GM21723 (cell line): ENCODE measurements at regions not wholly inside any gene's neighbourhood (a gene's known extent, or its start where the extent isn't known, plus 50 kb on each side); places are given as distances from the start of the nearest gene placed in this dataset.
"Not testable (repeated sequence)": the region's sequence is repeated elsewhere in the genome, so short reads cannot be mapped to it uniquely, and the experiment has no call there.

ENCODE experiments used
- ATAC-seq: cut with Tn5 transposase; IDR thresholded peaks from one replicate; pipeline ENCODE4 v1.9.1; 2021; ENCODE audit warnings: mild to moderate bottlenecking, moderate library complexity; ENCODE audit not compliant: unreplicated experiment

GRCh38 chr5:152184266-152184665, 220.8 kb downstream of the NMUR2 start:
- ATAC-seq = no peak

GRCh38 chr5:152181461-152181860, 223.6 kb downstream of the NMUR2 start:
- ATAC-seq = no peak

- no peak for ATAC-seq
Measured at GRCh38 chr5:152178350-152178699, 226.8 kb downstream of the NMUR2 start.

GRCh38 chr5:152177626-152178349, 227.3 kb downstream of the NMUR2 start:
- ATAC-seq = no peak

GRCh38 chr5:152171888-152172287, 233.2 kb downstream of the NMUR2 start:
- no peak for ATAC-seq

- ATAC-seq = no peak
Measured at GRCh38 chr5:152170350-152170749, 234.7 kb downstream of the NMUR2 start.

- no peak for ATAC-seq
Measured at GRCh38 chr5:152164860-152165259, 240.2 kb upstream of the GLRA1 start.

GRCh38 chr5:152159894-152160293, 235.2 kb upstream of the GLRA1 start:
- not testable (repeated sequence) for ATAC-seq

GRCh38 chr5:152154452-152154851, 229.8 kb upstream of the GLRA1 start:
- ATAC-seq = not testable (repeated sequence)

GRCh38 chr5:152151940-152152339, 227.3 kb upstream of the GLRA1 start:
- ATAC-seq = no peak

- no peak for ATAC-seq
Measured at GRCh38 chr5:152151113-152151512, 226.5 kb upstream of the GLRA1 start.

GRCh38 chr5:152147286-152147685, 222.6 kb upstream of the GLRA1 start:
- no peak for ATAC-seq

- ATAC-seq = no peak
Measured at GRCh38 chr5:152146566-152146965, 221.9 kb upstream of the GLRA1 start.

GRCh38 chr5:152144556-152144955, 219.9 kb upstream of the GLRA1 start:
- no peak for ATAC-seq

GRCh38 chr5:152144030-152144429, 219.4 kb upstream of the GLRA1 start:
- no peak for ATAC-seq

GRCh38 chr5:152142840-152143469, 218.3 kb upstream of the GLRA1 start:
- ATAC-seq = peak; percentile 82

GRCh38 chr5:152140347-152140746, 215.7 kb upstream of the GLRA1 start:
- no peak for ATAC-seq

- ATAC-seq = no peak
Measured at GRCh38 chr5:152137063-152137462, 212.4 kb upstream of the GLRA1 start.

- ATAC-seq = no peak
Measured at GRCh38 chr5:152136321-152136720, 211.7 kb upstream of the GLRA1 start.

- no peak for ATAC-seq
Measured at GRCh38 chr5:152135827-152136226, 211.2 kb upstream of the GLRA1 start.

- ATAC-seq = no peak
Measured at GRCh38 chr5:152125661-152126205, 201.1 kb upstream of the GLRA1 start.

- ATAC-seq = no peak
Measured at GRCh38 chr5:152124409-152125041, 199.9 kb upstream of the GLRA1 start.
